Globus pallidus (tissue), 1 donor: ENCODE measurements at regions not wholly inside any gene's neighbourhood (a gene's known extent, or its start where the extent isn't known, plus 50 kb on each side); places are given as distances from the start of the nearest gene placed in this dataset.
"Not testable (repeated sequence)": the region's sequence is repeated elsewhere in the genome, so short reads cannot be mapped to it uniquely, and the experiment has no call there.

Experiments
- DNase-seq: peaks from one replicate; pipeline ENCODE4 v3.0.0-alpha.2; 2015; ENCODE audit warnings: low spot score

DNA sequence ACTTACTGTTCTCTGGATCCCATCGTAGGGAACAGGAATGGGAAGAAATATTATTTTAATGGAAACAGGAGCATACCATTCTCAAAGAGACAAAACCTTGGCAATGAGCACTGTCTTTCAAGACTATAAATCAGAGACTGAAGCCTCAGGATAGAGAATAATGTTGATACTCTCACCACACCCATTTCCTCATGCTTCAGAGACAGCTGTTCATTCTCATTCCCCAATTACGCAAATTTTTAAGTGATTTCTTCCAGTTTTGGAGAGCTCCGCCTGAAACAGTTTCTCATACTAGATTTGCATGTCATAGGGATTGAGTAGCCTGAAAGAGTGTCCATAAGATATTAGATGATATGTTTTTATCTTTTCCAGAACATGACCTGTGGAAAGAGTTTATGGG lies 290.5 kb upstream of the RASA1 start:
- DNase-seq, result no peak

DNA sequence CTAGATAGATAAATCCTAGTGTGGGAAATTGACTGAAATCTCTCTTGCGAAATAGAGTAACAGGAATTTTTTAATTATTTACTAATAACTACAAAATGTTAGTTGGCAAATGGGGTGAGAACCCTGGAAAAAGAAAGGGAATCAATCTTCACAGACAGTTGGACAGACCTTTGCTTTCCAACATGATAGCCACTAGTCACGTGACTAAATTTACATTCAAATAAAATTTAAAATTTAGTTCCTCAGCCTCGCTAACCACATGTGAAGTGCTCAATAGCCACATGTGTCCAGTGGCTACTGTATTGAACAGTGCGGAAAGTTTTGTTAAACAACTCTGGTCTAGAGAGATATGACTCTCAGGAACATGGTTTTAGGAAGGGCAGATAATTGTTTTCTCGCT lies 289.9 kb upstream of the RASA1 start:
- DNase-seq, result no peak

DNA sequence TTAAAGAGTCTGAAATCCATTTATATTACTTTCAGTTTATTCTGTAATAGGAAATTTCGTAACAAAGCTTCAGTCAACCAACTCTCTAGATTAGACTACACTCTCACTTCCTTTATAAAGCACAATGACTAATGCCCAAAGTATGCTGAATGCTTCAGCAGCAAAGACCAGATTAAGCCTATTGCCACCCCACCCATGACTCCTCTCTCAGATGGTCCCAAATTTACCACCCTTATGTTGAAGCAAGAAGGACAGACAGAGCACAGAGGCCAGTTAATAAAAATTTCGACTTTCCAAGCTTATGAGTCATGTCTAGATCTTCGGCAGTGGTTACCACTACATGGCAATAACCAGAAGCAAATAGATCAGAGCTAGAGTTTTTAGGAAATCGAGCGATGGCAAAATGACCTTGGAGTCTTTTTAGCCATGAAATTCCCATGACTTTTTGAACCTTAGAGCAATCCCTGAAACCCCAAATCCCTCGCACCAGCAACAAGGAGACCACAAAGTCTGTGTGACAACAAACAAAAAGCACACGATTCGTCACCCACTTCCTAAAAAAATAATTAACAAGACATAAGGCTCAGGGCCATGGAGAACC lies 287.8 kb upstream of the RASA1 start:
- DNase-seq, result peak; percentile 30

DNA sequence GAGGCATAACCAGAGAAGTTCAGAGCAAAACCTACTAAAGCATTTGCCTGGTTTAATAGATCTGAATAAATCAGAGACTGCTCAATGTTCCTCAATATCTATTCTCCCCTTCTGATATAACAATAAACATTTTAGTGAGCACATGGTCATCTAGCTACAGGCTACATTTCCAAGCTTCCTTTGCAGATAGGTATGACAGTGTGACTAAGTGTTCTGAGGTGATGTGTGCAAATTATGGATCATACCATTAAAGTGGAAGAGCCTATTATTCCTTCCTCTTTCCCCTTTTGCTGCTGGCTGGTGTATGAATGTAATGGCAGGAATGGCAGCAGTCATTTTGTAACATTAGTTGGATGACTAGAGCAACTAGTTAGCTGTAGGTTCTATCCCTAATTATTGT lies 285.8 kb upstream of the RASA1 start:
- DNase-seq, result no peak

DNA sequence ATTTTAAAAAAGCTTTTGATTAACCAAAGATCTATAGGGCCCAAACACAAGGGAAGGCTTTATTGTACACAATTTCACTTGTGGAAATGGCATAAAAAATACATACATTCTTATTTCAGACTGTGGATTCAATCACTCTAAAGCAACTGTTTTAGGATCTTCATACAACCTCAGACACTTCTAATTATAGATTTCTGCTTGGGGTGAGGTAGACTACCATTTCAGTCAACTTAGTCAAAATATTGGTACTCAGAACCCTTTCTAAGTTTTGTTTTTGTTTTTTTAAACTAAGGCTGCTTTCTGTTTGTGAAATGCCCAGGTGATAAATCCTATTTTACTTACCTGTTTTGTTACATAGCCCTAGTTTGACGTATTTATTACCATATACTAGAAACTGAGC lies 284.5 kb upstream of the RASA1 start:
- DNase-seq, result no peak

DNA sequence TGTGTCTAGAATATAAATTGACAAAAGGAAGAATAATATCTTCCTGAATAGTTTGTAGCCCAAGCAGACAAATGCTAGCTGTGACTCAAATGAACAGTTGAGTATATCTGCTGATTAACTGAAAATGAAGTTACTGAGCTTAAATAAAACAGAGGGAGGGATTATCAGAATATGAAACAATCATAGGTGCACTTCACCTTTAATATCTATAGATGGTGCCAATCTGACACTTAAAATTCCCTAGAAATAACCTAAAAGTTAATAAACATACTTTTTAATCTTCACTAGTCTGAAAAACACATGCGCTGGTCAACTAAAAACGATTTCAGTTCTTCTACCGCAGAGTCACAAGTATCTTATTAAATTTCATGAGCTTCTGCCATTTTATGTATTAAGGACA lies 280.8 kb upstream of the RASA1 start:
- no peak for DNase-seq

DNA sequence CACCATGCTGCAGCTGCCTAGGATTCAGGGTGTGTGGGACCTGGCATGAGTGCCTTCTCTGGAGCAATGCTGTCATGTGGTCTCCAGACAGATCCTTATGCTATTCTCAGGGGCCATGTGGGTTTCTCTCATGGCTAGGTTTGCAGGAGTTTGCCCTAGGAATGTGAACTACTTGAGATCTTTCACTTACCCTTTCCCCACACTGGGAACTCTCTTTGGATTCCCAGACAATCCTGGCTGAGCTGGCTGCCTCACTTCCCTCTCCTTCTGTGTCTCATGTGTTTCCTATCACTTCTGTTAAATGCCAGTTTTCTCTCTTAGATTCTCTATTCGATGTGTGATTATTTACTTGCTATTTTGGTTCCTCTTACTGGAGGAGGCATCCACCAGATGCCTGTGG lies 270.2 kb upstream of the RASA1 start:
- DNase-seq, result no peak

DNA sequence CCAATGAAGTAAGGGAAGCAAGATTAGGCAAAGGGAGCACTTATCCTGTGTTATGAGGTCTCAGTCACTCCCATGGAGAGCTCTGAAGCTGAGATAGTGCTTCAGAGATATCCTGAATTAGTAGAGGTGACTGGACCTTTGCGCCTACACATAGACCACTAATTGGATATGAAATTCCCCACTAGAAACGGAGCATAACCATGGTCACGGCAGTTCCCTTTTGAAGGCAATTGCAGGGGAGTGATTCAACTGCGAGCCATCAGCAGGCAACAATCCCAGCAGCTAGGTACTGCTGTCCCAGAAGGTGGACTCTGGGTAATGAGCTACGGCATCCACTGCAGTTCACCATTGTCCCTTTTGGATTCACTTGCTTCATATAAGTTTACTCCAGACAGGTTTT lies 267.7 kb upstream of the RASA1 start:
- DNase-seq, result no peak

DNA sequence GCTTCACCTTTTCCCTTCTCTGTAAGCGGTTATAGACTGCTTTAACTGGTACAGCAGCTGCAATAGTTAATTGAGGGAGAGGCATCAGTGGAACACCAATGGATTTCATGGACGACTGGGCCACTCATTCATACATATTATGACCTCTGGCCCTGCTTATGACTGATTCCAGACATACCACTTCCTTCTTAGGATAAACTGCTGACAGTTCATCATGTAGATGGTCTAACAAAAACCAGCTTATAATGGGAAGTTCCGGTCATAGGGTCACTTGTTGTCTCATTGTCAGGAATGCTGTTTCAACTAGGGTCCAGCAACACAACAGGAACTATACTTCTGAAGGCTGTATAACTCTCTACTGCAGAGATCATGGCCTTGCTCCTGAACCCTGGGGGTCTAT lies 265.2 kb upstream of the RASA1 start:
- DNase-seq, result no peak

DNA sequence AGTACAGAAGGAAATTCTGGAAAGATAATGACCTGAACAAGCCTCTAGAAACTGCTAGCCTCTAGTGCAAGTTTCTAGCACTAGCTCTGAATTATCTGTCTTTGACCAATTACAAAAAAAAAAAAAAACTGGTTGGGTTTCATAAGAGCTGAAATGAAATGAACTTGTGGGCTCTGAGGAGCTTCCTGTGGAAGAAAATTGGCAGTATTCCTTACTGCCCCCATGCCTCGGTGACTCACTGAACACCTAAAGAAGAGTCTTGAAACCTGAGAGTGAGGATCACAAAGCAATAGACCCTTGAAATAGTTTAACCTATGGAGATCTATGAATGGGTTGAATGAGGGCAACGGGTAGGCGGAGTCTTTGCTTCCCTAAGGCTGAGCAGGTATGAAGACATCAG lies 263.6 kb upstream of the RASA1 start:
- no peak for DNase-seq

DNA sequence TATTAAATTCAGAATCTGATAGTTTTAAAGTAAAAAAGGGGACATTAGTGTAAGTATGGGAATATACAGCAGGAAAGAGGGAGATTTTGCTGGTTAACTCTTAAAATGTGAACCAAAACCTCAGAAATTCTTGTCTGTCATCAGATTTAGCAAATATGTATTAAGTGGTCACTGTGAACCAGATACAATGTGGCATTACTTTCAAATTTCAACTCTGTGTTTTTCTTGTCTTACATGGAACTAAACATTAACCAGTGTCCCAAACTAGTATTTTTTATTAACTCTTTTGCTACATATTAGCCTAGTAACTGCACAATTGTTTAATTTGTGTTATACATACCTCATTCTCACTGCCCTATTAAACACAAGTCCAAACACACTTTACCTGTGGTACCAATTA lies 259.9 kb upstream of the RASA1 start:
- DNase-seq, result no peak

DNA sequence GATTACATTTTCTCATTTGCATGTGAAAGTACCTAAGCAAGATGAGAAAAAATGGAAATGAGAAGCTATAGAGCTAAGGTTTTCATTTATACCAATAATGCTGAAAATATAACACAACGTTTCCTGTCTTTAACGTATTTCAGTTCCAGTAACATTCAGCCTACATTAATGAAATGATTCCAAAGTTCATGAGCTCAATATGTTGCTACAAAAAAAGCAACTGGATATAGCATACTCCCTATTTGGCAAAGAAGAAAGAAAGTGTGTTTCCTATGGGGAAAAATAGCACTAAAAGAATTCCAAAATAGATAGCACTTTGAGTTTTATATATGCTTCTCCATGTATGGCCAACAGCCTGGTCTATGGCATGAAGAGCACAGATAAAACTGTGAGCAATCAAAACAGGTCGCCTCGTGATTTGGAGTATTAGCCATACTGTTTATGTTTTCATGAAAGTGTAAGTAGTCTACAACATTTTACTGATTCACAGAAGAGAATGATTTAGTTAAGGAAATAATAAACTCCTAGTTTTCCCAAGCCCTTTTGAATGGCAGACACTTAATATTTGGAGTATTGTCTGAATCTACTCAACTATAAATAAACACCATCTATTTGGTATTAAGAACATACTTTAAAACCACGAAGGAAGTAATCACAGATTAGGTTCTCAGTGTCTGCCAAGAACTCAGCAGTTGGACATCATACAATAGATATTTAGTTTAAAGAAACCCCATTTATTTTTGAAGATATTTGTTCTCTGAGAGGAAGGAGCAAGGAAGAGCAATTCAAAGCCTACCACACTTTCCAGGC lies 258.7 kb upstream of the RASA1 start:
- no peak for DNase-seq

DNA sequence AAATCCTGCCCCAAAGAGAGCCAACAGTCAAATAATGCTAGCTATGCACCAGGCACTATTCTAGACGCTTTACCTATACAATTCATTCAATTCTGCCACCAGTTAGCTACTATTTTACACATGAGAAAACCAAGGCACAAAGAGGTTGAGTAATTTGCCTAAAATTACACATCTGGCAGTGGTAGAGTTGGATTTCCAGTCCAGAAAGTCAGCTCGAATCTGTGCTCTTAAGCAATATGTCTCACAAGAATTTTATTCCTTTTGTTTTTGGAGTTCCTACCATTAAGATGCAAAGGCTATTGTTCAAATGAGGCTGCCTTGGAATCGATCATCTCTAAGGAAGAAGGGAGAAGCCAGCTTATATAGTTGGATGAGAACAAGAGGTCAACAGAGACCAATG lies 256.9 kb upstream of the RASA1 start:
- no peak for DNase-seq

DNA sequence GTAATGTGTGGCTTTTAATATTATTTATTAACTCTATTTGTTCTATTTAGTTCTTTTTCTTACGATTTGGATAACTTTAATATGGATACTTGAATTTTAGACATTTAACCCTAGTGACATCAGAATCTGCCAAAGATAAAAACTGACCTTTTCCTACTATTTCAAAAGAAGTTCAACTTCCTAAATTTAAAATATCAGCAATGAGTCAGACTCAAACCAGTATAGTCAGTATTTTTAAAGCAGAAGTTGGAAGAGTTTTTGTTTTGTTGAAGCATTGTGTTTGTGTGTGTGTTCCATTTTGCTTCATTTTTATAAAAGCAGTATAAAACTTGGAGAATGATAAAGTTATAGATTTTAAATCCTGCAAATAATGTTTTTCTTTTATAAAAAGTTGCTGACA lies 251.8 kb upstream of the RASA1 start:
- no peak for DNase-seq

DNA sequence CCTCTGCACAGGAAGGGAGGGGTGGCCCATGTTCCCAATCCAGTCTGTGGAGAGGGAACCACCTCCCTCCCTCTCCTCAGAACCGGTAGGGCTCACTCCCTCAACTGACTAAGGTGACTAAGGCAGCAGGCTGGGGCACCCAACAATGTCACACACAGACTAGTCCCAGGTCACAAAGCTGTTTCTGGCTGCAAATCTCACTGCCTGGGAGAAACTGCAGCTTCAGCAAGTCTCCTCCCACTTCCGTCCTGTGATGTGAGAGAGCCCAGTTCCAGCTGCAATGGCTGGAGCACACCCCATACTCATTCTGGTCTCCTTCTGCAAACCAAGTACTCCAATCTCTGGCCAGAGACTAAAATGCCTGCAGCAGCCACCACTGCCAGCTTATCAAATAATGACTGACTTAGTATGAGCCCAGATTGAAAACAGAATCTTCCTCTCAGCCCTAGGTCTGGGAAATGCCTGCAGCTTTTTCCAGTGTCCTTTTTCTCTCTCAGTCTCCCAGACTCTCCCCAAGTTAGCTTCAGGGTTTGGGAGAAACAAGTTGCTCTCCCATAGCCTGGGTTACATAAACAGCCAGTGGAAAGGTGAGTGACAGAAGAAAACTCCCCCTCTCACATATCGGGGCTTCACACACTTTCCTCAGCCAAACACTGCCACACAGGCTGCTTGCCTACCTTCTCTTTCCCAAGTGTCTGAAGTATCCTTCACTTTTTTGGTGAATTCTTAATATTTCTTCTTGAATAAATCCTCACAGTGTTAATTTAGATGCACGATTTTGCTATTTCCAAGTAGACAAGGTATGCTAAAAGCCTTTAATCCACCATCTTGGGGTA lies 247.4 kb upstream of the RASA1 start:
- peak; percentile 63 for DNase-seq

DNA sequence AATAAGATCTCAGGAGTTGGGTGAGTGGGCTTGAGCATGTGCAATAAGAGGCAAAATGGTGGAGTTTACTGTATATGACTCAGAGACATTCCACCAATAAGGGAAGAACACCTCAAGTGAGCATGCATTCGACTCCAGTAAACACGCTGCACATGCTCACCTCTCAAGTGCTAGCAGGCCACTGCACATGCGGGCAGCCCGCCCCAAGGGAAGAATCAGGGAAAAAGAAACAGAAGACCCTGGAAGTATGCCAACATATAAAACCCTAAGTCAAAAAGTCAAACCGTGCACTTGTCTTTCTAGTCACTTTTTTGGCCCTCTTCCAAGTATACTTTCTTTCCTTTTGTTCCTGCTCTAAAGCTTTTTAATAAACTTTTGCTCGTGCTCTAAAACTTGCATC lies 245.3 kb upstream of the RASA1 start:
- DNase-seq, result no peak

DNA sequence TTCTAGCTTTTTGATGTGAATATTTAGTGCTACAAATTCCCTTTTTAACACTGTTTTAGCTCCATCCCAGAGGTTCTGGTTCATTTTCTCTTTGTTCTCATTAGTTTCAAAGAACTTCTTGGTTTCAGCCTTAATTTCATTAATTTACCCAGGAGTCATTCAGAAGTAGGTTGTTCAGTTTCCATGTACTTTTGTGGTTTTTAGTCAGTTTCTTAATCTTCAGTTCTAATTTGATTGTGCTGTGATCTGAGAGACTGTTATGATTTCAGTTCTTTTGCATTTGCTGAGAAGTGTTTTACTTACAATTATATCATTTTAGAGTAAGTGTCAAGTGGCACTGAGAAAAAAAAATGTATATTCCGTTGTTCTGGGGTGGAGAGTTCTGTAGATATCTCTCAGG lies 240.1 kb upstream of the RASA1 start:
- DNase-seq, result no peak

DNA sequence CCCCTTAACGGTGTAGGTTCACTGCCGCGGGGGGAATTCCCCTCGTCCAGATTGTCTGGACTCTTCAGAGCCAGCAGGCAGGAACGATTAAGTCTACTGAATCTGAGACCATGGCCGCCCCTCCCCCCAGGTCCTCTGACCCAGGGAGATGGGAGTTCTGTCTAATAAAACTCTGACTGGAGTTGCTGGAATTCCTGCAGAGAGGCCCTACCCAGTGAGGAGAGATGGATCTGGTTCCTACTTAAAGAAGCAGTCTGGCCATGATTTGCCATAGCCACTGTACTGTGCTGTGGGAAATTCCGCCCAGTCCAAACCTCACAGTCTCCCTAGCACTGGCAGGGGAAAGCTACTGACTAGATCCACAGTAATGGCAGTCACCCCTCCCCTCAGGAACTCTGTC lies 237.7 kb upstream of the RASA1 start:
- no peak for DNase-seq

DNA sequence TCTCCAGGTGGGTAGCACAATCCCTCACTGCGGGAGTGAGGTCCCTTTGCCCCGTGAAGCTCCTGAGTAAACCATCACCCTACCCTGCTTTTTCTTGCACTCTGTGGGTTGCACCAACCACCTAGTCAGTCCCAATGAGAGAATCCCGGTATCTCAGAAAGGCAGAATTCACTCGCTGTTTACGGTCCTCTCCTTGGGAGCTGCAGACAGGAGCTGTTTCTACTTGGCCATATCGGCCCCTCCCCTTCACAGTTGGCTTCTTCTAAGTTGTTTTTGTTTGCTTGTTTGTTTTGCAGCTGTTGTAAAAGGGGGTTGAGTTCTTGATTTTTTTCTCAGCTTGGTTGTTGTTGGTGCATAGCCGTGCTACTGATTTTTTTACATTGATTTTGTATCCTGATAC lies 237.0 kb upstream of the RASA1 start:
- DNase-seq, result no peak

DNA sequence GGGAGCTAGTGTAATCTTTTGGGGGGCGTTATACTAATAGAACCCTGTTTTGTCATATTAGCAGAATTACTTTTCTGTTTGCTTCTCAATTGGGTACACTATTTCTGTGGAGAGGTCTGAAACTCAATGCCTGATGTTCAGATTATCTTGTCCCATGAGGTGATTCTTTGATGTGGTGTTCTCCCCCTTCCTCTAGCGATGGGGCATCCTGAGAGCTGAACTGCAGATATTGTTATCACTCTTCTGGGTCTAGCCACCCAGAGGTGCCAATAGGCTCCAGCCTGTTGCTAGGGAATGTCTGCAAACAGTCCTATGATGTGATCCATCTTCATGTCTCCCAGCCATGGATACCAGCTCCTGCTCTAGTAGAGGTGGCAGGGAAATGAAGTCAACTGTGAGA lies 233.1 kb upstream of the RASA1 start:
- DNase-seq, result no peak

DNA sequence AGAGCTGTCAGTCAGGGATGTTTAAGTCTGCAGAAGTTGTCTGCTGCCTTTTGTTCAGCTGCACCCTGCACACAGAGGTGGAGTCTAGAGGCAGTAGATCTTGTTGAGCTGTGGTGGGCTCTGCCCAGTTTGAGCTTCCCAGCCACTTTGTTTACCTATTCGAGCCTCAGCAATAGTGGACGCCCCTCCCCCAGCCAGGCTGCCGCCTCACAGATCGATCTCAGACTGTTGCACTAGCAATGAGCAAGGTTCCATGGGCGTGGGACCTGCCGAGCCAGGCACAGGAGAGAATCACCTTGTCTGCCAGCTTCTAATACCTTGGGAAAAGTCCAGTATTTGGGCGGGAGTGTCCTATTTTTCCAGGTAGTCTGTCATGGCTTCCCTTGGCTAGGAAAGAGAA lies 225.1 kb upstream of the RASA1 start:
- no peak for DNase-seq

DNA sequence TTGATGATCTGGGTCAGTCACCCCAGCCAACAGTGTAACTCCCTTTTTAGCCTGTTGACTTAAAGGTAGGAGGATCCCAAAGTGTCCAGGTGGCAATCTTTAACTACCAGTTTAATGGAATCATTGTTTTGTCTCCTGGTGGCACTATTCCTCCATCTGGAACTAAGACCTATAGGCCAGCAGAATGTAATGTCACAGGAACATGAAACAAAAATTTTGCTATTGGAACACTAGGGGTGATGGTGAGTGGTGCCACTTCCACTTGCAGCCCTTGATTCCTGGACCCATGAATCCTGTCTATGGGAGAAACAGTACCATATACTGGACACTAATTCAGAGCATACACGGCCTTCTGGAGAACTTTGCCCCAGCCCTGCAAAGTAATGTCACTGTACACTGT lies 219.5 kb upstream of the RASA1 start:
- DNase-seq, result no peak

DNA sequence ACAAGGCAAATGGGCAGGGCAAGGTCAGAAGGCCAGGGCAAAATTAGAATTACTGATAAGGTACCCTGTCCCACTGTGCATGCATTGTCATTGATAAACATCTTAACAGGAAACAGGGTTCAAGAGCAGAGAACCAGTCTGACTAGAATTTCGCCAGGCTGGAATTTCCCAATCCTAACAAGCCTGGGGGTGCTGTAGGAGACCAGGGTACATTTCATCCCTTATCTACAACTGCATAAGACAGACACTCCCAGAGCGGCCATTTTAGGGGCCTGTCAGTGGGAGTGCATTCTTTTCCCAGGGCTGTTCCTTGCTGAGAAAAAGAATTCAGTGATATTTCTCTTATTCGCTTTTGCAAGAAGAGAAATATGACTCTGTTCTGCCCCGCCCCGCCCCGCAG lies 218.7 kb upstream of the RASA1 start:
- not testable (repeated sequence) for DNase-seq
